ENCODE measurements at regions not wholly inside any gene's neighbourhood (a gene's known extent, or its start where the extent isn't known, plus 50 kb on each side); places are given as distances from the start of the nearest gene placed in this dataset.

- TF ChIP-seq RB1 (IDR thresholded peaks at IDR 0.05; ENCODE audit: low read depth), result no peak
- no peak for TF ChIP-seq CBFB (CRISPR knock-in tag; IDR thresholded peaks at IDR 0.05)
- TF ChIP-seq CHD2 (IDR thresholded peaks at IDR 0.05; ENCODE audit: low read depth, low read length), result no peak
These were observed 222.3 kb upstream of the CMC1 start for GRCh38 chr3:28018925-28019718.

Data from K562 (cell line).